ENCODE measurements at regions not wholly inside any gene's neighbourhood (a gene's known extent, or its start where the extent isn't known, plus 50 kb on each side); places are given as distances from the start of the nearest gene placed in this dataset.

DNA sequence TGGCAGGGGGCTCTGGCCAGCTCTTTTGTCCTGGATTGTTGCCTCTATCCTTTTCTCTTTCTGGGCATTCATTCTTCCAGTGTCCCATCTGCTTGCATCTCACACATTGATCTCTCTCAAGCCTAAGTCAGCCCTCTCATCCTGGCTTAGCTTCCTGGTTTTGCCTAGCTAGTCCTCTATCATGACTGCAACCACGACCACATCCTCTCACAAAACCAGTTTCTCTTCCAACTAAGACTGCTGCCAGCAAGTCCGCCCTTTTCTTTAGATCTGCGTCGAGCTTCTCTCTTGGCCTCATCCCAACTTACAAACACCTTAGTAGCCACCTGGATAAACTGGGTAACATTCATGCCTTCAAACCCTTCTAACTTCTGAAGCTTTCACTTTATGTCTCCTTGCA, 212.2 kb upstream of the HTR2A start:
- no peak overlapping the region for H3K27ac ChIP-seq (ENCODE audit: extremely low read depth, low read depth, low read length)
- TF ChIP-seq ZNF514 (tag by site-specific recombination; IDR thresholded peaks at IDR 0.05) (no peak), SETDB1 (IDR thresholded peaks at IDR 0.05; ENCODE audit: insufficient read length, low read length) (no peak), OVOL3 (tag by site-specific recombination; IDR thresholded peaks at IDR 0.05) (no peak), ZNF768 (tag by site-specific recombination; IDR thresholded peaks at IDR 0.05) (no peak), ZNF560 (tag by site-specific recombination; IDR thresholded peaks at IDR 0.05; ENCODE audit: borderline replicate concordance) (no peak), ZNF473 (tag by site-specific recombination; IDR thresholded peaks at IDR 0.05) (no peak), ZNF132 (tag by site-specific recombination; IDR thresholded peaks at IDR 0.05; ENCODE audit: borderline replicate concordance) (no peak), ZNF670 (tag by site-specific recombination; IDR thresholded peaks at IDR 0.05; ENCODE audit: low read depth) (no peak), ZNF175 (tag by site-specific recombination; IDR thresholded peaks at IDR 0.05) (no peak), ZNF639 (tag by site-specific recombination; IDR thresholded peaks at IDR 0.05) (no peak), ZNF660 (tag by site-specific recombination; IDR thresholded peaks at IDR 0.05) (no peak), ZNF664 (tag by site-specific recombination; IDR thresholded peaks at IDR 0.05) (no peak), ZNF549 (tag by site-specific recombination; IDR thresholded peaks at IDR 0.05) (no peak), ATF2 (tag by site-specific recombination; IDR thresholded peaks at IDR 0.05; ENCODE audit: low read depth) (no peak), ZBTB6 (tag by site-specific recombination; IDR thresholded peaks at IDR 0.05) (no peak)
- POLR2A ChIA-PET: no interaction called here
- CTCF ChIA-PET: interaction anchor here (0.6 kb wide), 1 partner anchor 748 kb away, joined by 3 read pairs; no protein-coding TSS in a partner anchor
- no peaks in the 10 kb centered on the region for H3K9me3 ChIP-seq (ENCODE audit: control insufficient read depth, insufficient read depth, low read depth, low read length)
- no peak overlapping the region for H3K4me3 ChIP-seq (ENCODE audit: low read depth, low read length)
- H3K4me1 ChIP-seq (ENCODE audit: control insufficient read depth, insufficient read depth, low read length): no peaks in the 10 kb centered on the region
- H3K36me3 ChIP-seq (ENCODE audit: control insufficient read depth in 2 of 2, insufficient read depth in 1 of 2, low read length in 2 of 2): no peaks in the 10 kb centered on the region

DNA sequence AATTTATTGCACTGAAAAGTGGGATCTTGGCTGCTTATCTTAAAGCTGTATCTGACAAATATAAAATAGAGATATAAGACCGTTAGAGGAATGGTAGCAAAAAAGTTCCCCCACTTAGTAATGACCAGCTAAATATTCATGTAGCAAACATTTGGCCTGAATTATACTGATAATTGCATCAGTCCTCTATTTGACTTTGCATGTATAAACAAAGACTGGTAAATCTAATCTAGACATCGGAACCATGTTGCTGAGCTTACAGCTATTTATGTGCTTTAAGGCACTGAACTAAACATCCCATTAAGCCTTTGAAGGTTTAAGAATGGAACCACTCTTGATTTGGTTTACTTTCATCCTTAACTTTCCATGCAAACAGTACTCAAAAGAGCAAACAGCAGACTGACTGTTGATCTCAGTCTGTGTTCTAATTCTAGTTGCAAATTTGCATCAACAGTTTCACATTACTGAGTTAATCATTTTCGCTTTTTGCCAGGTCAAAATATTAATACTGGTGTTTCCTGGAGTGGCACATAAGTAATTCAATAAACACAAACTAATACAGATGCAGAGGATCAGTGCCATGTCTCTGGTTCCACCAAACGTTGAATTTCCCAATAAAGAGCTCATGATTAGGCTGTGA, 203.5 kb upstream of the HTR2A start:
- no peak for TF ChIP-seq ZNF501 (tag by site-specific recombination; IDR thresholded peaks at IDR 0.05)
- no peak for TF ChIP-seq ZNF121 (tag by site-specific recombination; IDR thresholded peaks at IDR 0.05)
- no peak for TF ChIP-seq ZNF701 (tag by site-specific recombination; IDR thresholded peaks at IDR 0.05)
- TF ChIP-seq, protein P1, sequence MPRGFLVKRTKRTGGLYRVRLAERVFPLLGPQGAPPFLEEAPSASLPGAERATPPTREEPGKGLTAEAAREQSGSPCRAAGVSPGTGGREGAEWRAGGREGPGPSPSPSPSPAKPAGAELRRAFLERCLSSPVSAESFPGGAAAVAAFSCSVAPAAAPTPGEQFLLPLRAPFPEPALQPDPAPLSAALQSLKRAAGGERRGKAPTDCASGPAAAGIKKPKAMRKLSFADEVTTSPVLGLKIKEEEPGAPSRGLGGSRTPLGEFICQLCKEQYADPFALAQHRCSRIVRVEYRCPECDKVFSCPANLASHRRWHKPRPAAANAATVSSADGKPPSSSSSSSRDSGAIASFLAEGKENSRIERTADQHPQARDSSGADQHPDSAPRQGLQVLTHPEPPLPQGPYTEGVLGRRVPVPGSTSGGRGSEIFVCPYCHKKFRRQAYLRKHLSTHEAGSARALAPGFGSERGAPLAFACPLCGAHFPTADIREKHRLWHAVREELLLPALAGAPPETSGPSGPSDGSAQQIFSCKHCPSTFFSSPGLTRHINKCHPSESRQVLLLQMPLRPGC (tag by site-specific recombination; IDR thresholded peaks at IDR 0.05): no peak
- no peak for TF ChIP-seq ZNF549 (tag by site-specific recombination; IDR thresholded peaks at IDR 0.05)
- TF ChIP-seq ZNF777 (tag by site-specific recombination; IDR thresholded peaks at IDR 0.05; ENCODE audit: borderline replicate concordance): no peak
- TF ChIP-seq ZNF274 (IDR thresholded peaks at IDR 0.05; ENCODE audit: low read length): no peak
- no peak for TF ChIP-seq ZNF274 (tag by site-specific recombination; IDR thresholded peaks at IDR 0.05; ENCODE audit: borderline replicate concordance)
- TF ChIP-seq, protein P2, sequence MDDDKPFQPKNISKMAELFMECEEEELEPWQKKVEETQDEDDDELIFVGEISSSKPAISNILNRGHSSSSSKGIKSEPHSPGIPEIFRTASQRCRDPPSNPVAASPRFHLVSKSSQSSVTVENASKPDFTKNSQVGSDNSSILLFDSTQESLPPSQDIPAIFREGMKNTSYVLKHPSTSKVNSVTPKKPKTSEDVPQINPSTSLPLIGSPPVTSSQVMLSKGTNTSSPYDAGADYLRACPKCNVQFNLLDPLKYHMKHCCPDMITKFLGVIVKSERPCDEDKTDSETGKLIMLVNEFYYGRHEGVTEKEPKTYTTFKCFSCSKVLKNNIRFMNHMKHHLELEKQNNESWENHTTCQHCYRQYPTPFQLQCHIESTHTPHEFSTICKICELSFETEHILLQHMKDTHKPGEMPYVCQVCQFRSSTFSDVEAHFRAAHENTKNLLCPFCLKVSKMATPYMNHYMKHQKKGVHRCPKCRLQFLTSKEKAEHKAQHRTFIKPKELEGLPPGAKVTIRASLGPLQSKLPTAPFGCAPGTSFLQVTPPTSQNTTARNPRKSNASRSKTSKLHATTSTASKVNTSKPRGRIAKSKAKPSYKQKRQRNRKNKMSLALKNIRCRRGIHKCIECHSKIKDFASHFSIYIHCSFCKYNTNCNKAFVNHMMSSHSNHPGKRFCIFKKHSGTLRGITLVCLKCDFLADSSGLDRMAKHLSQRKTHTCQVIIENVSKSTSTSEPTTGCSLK (tag by site-specific recombination; IDR thresholded peaks at IDR 0.05): no peak
- no peak for TF ChIP-seq REST (tag by site-specific recombination; IDR thresholded peaks at IDR 0.05)
- H3K36me3 ChIP-seq (ENCODE audit: control insufficient read depth in 2 of 2, insufficient read depth in 1 of 2, low read length in 2 of 2): no peaks in the 10 kb centered on the region
- CTCF ChIA-PET: no interaction called here
- H3K9me3 ChIP-seq (ENCODE audit: control insufficient read depth, insufficient read depth, low read depth, low read length): no peaks in the 10 kb centered on the region
- no peak overlapping the region for H3K4me3 ChIP-seq (ENCODE audit: low read depth, low read length)
- POLR2A ChIA-PET: no interaction called here
- no peak overlapping the region for H3K27ac ChIP-seq (ENCODE audit: extremely low read depth, low read depth, low read length)
- no peaks in the 10 kb centered on the region for H3K4me1 ChIP-seq (ENCODE audit: control insufficient read depth, insufficient read depth, low read length)
